Progenitor cell of endocrine pancreas (in vitro differentiated cells): ENCODE measurements at regions not wholly inside any gene's neighbourhood (a gene's known extent, or its start where the extent isn't known, plus 50 kb on each side); places are given as distances from the start of the nearest gene placed in this dataset.

Experiments used
- DNase-seq: peaks from one replicate; pipeline ENCODE4 v3.0.0; 2021; ENCODE audit warnings: low spot score; ENCODE audit not compliant: unreplicated experiment
- H3K27ac Mint-ChIP-seq: 2 replicates; pipeline ENCODE4 v1.8.0; 2021; ENCODE audit warnings: mild to moderate bottlenecking, moderate library complexity, mixed read lengths
- H3K27me3 Mint-ChIP-seq: 2 replicates; pipeline ENCODE4 v1.8.0; 2021; ENCODE audit warnings: mixed read lengths
- H3K36me3 Mint-ChIP-seq: 2 replicates; pipeline ENCODE4 v1.8.0; 2022; ENCODE audit warnings: mixed read lengths; ENCODE audit not compliant: insufficient read depth
- H3K4me1 Mint-ChIP-seq: 2 replicates; pipeline ENCODE4 v1.8.0; 2021; ENCODE audit warnings: low read depth, mixed read lengths
- H3K4me3 Mint-ChIP-seq: 2 replicates; pipeline ENCODE4 v1.8.0; 2021; ENCODE audit warnings: low read depth, mild to moderate bottlenecking, moderate library complexity, mixed read lengths
- H3K9me3 Mint-ChIP-seq: 2 replicates; pipeline ENCODE4 v1.8.0; 2021; ENCODE audit warnings: low read depth, mixed read lengths
- TF ChIP-seq, protein P1 (sequence below): fragments of 200-600 bp; sonication (generic); IDR thresholded peaks from one replicate; pipeline ENCODE4 v1.5.0; 2021; ENCODE audit warnings: antibody characterized with exemption, mild to moderate bottlenecking; ENCODE audit not compliant: unreplicated experiment

DNA sequence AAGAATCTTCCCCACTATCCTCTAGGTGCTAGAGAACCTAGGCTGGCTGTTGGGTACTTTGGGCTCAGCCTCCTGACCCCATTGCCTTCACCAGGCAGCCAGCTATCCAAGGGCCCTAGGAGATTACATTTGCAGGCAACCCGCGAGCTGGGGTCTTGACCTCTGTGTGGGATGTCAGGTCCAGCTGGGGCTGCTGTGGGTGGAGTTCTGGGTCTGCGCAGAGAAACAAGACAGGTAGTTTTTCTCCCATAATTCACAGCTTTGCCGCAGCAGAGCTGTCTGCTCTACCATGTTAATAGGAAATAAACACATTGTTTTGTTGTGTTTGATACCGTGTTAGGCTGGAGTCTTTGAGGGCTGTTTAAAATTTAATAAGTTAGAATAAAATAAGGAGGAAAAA lies 142.8 kb upstream of the PLET1 start:
- Mint-ChIP-seq H3K9me3 (no peaks in the 10 kb centered on the region), H3K4me1 (no peaks in the 10 kb centered on the region), H3K4me3 (no peak overlapping the region), H3K36me3 (no peaks in the 10 kb centered on the region), H3K27me3 (peaks cover under 1% of the 10 kb centered on the region), H3K27ac (no peak overlapping the region)
- TF ChIP-seq, protein P1, sequence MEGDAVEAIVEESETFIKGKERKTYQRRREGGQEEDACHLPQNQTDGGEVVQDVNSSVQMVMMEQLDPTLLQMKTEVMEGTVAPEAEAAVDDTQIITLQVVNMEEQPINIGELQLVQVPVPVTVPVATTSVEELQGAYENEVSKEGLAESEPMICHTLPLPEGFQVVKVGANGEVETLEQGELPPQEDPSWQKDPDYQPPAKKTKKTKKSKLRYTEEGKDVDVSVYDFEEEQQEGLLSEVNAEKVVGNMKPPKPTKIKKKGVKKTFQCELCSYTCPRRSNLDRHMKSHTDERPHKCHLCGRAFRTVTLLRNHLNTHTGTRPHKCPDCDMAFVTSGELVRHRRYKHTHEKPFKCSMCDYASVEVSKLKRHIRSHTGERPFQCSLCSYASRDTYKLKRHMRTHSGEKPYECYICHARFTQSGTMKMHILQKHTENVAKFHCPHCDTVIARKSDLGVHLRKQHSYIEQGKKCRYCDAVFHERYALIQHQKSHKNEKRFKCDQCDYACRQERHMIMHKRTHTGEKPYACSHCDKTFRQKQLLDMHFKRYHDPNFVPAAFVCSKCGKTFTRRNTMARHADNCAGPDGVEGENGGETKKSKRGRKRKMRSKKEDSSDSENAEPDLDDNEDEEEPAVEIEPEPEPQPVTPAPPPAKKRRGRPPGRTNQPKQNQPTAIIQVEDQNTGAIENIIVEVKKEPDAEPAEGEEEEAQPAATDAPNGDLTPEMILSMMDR: no peak
- DNase-seq: no peak

DNA sequence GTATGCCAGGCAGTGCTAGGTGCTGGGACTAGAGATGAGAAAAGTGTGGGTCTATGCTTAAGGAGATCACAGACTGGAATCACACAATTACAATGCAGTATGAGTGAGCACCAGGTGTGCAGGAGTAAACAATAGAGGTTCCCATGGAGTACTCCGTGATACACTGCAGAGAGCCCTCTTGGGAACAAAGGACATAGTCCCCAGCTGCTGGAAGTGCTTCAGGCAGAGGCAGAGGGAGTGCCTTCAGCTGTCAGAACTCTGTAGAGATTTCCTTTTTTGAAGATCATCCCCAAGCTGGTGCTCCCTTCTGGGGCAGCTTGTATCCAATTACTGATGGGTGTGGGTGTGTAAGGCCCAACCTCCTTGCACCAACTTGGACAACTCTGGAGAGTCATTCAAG lies 143.5 kb upstream of the PLET1 start:
- TF ChIP-seq, protein P1: no peak
- Mint-ChIP-seq H3K36me3 (no peaks in the 10 kb centered on the region), H3K9me3 (no peaks in the 10 kb centered on the region), H3K4me3 (no peak overlapping the region), H3K4me1 (no peaks in the 10 kb centered on the region), H3K27ac (no peak overlapping the region), H3K27me3 (peaks cover 5% of the 10 kb centered on the region)
- DNase-seq: no peak

DNA sequence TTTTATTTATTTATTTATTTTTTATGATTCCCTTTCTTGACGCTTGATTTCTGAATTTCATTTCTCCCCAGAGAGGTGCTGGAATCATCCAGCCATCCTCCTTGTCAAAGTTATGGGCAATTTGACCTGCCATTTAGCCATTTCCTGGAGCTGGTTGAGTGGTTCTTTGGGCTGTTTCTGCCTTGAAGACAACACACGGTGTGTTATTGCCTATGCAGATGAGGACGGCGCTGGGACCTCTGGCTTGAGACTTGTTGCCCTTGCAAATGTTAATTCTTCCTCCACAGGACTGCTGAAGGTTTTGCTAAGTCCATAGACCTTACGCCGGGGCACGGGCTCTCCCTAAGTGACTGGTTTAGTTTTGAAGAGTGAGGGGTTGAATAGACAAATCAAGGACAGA lies 147.9 kb upstream of the PLET1 start:
- Mint-ChIP-seq H3K27ac (no peak overlapping the region), H3K9me3 (no peaks in the 10 kb centered on the region), H3K36me3 (no peaks in the 10 kb centered on the region), H3K4me1 (no peaks in the 10 kb centered on the region), H3K27me3 (peaks cover 5% of the 10 kb centered on the region), H3K4me3 (no peak overlapping the region)
- TF ChIP-seq, protein P1: no peak
- no peak for DNase-seq

DNA sequence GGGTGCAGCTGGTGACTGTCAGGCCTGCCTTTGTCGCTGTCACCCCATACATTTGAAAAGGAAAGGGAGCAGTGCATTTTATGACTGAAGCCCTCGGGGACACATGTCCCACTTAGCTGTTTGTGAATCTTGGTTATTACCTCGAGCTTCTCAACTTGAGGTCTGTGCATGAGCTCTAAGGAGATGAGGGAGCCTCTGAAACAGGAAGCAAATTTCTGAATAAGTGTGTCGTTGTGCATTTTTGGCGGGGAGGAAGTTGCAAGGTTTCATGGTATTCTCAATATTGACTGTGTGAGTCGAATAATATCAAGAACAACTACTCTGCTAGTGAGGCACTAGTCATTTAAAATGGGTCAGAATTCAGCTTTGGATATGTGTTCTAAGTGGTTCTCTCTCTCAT lies 149.7 kb upstream of the PLET1 start:
- Mint-ChIP-seq H3K9me3 (peaks cover 8% of the 10 kb centered on the region), H3K4me3 (no peak overlapping the region), H3K36me3 (no peaks in the 10 kb centered on the region), H3K27me3 (peaks cover 6% of the 10 kb centered on the region), H3K27ac (no peak overlapping the region), H3K4me1 (no peaks in the 10 kb centered on the region)
- DNase-seq: no peak
- TF ChIP-seq, protein P1: no peak

DNA sequence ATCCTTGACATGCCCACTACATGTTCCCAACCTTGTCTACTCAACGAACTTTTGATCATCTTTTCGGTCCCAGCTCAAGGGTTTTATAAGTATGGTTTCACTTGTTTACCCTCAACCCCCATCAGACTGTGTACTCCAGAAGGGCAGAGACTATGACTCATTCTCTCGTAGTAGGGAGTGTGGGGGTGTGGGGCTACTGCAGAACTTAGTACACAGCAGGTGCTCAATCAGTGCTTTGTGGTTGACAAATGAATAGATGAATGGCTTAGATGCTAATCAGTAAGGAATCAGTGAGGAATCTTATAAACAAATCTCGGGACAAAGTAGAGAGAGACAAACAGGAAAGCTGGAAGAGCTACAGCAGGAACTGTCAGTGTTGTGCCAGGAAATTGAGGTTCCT lies 151.7 kb upstream of the PLET1 start:
- H3K9me3 Mint-ChIP-seq: peaks cover 12% of the 10 kb centered on the region
- peaks cover 8% of the 10 kb centered on the region for H3K27me3 Mint-ChIP-seq
- no peak for DNase-seq
- TF ChIP-seq, protein P1: no peak
- no peak overlapping the region for H3K27ac Mint-ChIP-seq
- no peaks in the 10 kb centered on the region for H3K36me3 Mint-ChIP-seq
- no peaks in the 10 kb centered on the region for H3K4me1 Mint-ChIP-seq
- no peak overlapping the region for H3K4me3 Mint-ChIP-seq
